HG02798 (cell line): ENCODE measurements at regions not wholly inside any gene's neighbourhood (a gene's known extent, or its start where the extent isn't known, plus 50 kb on each side); places are given as distances from the start of the nearest gene placed in this dataset.
"Not testable (repeated sequence)": the region's sequence is repeated elsewhere in the genome, so short reads cannot be mapped to it uniquely, and the experiment has no call there.

Source experiments
- ATAC-seq: cut with Tn5 transposase; IDR thresholded peaks from one replicate; pipeline ENCODE4 v1.9.1; 2021; ENCODE audit warnings: mild to moderate bottlenecking; ENCODE audit not compliant: unreplicated experiment, poor library complexity

GRCh38 chrX:123085311-123085940, 98.7 kb upstream of the GRIA3 start:
- no peak for ATAC-seq

- ATAC-seq, result no peak
These were observed 97.3 kb upstream of the GRIA3 start for GRCh38 chrX:123086768-123087167.

GRCh38 chrX:123087326-123087725, 96.8 kb upstream of the GRIA3 start:
- no peak for ATAC-seq

- no peak for ATAC-seq
These were observed 95.7 kb upstream of the GRIA3 start for GRCh38 chrX:123088331-123088730.

GRCh38 chrX:123088930-123089329, 95.1 kb upstream of the GRIA3 start:
- ATAC-seq, result no peak

- no peak for ATAC-seq
These were observed 90.3 kb upstream of the GRIA3 start for GRCh38 chrX:123093792-123094191.

GRCh38 chrX:123108513-123109427, 75.3 kb upstream of the GRIA3 start:
- no peak for ATAC-seq

- ATAC-seq, result no peak
These were observed 62.8 kb upstream of the GRIA3 start for GRCh38 chrX:123121241-123121640.

GRCh38 chrX:123129805-123130204, 54.3 kb upstream of the GRIA3 start:
- ATAC-seq, result not testable (repeated sequence)
